Upper lobe of right lung (tissue), 1 donor: ENCODE measurements at regions not wholly inside any gene's neighbourhood (a gene's known extent, or its start where the extent isn't known, plus 50 kb on each side); places are given as distances from the start of the nearest gene placed in this dataset.

Experiments
- ATAC-seq: fragments of 200-7000 bp; cut with Tn5 transposase; one replicate; pipeline ENCODE4 v1.9.1; 2020; ENCODE audit warnings: mild to moderate bottlenecking, moderate library complexity
- DNase-seq: peaks from one replicate; pipeline ENCODE4 v3.0.0-alpha.2; 2020
- H3K27ac ChIP-seq: fragments of 200-600 bp; one replicate; pipeline ENCODE4 v1.8.0; 2022
- H3K27me3 ChIP-seq: fragments of 200-600 bp; one replicate; pipeline ENCODE4 v1.8.0; 2022; ENCODE audit warnings: mild to moderate bottlenecking
- H3K36me3 ChIP-seq: fragments of 200-600 bp; one replicate; pipeline ENCODE4 v1.8.0; 2022
- H3K4me1 ChIP-seq: fragments of 200-600 bp; one replicate; pipeline ENCODE4 v1.8.0; 2022
- H3K4me3 ChIP-seq: fragments of 200-600 bp; one replicate; pipeline ENCODE4 v1.8.0; 2022; ENCODE audit warnings: mild to moderate bottlenecking
- H3K9me3 ChIP-seq: fragments of 200-600 bp; one replicate; pipeline ENCODE4 v1.8.0; 2022
- intact Hi-C: fragments of 100-400 bp; cut with DNase I; formaldehyde crosslinking; loops from one replicate; pipeline ENCODE4 v1.11.0; 2022
- TF ChIP-seq, protein P1 (sequence below): fragments of 200-600 bp; IDR thresholded peaks from one replicate; pipeline ENCODE4 v1.8.0; 2022; ENCODE audit warnings: antibody characterized with exemption
- donor health status: DM: no; HTN: yes; CAD: no; lungs with severe emphysema.

DNA sequence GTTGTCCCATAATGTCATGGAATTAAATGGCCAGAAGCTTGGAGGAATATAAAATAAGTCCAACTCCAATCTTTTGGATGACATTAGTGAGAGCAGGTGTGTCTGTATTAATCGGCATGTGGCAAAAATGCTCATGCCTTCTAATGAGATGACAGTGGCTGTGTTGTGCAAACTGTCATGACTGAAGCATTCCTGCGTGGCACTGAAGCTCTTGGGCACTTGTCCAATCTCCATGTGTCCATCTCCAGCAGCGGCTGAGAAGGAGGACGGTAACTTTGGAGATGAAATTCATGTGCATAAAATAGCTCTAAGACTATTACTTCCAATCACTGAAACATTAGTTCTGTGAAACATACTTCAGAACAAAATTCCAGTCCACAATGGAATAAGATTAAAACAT lies 697.5 kb upstream of the GRAMD2B start:
- ATAC-seq, result no peak

DNA sequence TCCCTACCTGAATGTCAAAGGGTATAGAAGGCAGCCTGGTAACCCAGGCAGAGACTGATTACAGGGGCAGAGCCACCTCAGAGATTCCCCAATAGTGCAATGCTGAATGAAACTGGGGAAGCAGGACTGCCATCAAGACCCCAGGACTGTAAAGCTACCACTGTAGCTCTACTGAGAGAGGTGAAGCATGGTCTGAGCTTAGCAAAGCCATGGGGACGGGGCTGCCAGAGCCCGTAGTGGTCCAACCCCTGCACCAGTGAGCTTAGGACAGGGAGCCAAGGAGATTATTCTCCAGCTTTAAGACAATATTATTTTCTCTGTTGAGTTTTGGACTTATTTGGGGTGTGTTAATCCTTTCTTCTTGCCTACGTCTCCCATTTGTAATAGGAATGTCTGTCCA lies 679.3 kb upstream of the GRAMD2B start:
- no peak for DNase-seq
- H3K4me3 ChIP-seq, result no peak overlapping the region
- ATAC-seq, result no peak
- intact Hi-C loops, result no loop called here
- H3K9me3 ChIP-seq, result peaks cover 3% of the 10 kb centered on the region
- H3K27me3 ChIP-seq, result no peaks in the 10 kb centered on the region
- H3K4me1 ChIP-seq, result no peaks in the 10 kb centered on the region
- no peak overlapping the region for H3K27ac ChIP-seq
- TF ChIP-seq, protein P1, sequence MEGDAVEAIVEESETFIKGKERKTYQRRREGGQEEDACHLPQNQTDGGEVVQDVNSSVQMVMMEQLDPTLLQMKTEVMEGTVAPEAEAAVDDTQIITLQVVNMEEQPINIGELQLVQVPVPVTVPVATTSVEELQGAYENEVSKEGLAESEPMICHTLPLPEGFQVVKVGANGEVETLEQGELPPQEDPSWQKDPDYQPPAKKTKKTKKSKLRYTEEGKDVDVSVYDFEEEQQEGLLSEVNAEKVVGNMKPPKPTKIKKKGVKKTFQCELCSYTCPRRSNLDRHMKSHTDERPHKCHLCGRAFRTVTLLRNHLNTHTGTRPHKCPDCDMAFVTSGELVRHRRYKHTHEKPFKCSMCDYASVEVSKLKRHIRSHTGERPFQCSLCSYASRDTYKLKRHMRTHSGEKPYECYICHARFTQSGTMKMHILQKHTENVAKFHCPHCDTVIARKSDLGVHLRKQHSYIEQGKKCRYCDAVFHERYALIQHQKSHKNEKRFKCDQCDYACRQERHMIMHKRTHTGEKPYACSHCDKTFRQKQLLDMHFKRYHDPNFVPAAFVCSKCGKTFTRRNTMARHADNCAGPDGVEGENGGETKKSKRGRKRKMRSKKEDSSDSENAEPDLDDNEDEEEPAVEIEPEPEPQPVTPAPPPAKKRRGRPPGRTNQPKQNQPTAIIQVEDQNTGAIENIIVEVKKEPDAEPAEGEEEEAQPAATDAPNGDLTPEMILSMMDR, result no peak
- H3K36me3 ChIP-seq, result no peaks in the 10 kb centered on the region

More for the DNA sequence above, 697.5 kb upstream of the GRAMD2B start:
- H3K4me3 ChIP-seq, result no peak overlapping the region
- DNase-seq, result no peak
- H3K9me3 ChIP-seq, result peaks cover 4% of the 10 kb centered on the region
- TF ChIP-seq, protein P1, result no peak
- no peaks in the 10 kb centered on the region for H3K4me1 ChIP-seq
- no peak overlapping the region for H3K27ac ChIP-seq
- no peaks in the 10 kb centered on the region for H3K27me3 ChIP-seq
- intact Hi-C loops, result no loop called here
- H3K36me3 ChIP-seq, result no peaks in the 10 kb centered on the region

DNA sequence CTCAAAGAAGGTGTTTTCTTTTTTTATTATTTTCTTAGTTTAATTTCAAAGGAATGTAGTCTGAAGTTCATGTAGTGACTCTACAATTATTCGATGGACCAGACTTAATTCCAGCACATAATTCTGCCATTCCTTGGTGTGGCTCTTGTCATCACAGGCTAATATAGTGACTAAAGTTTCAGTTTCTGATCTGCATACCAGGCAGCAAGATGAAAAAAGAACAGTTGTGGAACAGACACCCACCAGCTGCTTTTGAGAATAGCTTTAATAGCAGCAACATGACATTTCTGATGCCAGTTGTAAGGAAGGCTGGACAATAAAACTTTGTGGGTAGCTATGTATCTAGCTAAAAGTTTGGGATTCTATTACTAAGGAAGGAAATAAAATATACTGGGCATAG lies 676.3 kb upstream of the GRAMD2B start:
- intact Hi-C loops, result no loop called here
- DNase-seq, result no peak
- H3K4me1 ChIP-seq, result no peaks in the 10 kb centered on the region

GRCh38 chr5:125750147-125750860 lies 672.9 kb upstream of the GRAMD2B start:
- DNase-seq, result no peak
- TF ChIP-seq, protein P1, result no peak
- H3K27me3 ChIP-seq, result no peaks in the 10 kb centered on the region
- no peaks in the 10 kb centered on the region for H3K4me1 ChIP-seq
- H3K4me3 ChIP-seq, result no peak overlapping the region
- intact Hi-C loops, result no loop called here
- no peak for ATAC-seq
- H3K27ac ChIP-seq, result no peak overlapping the region
- H3K36me3 ChIP-seq, result no peaks in the 10 kb centered on the region
- H3K9me3 ChIP-seq, result no peaks in the 10 kb centered on the region

More for the DNA sequence above, 676.3 kb upstream of the GRAMD2B start:
- Histone ChIP-seq H3K27me3 (no peaks in the 10 kb centered on the region), H3K36me3 (no peaks in the 10 kb centered on the region), H3K4me3 (no peak overlapping the region), H3K27ac (no peak overlapping the region), H3K9me3 (no peaks in the 10 kb centered on the region)
- TF ChIP-seq, protein P1, result no peak
- no peak for ATAC-seq

DNA sequence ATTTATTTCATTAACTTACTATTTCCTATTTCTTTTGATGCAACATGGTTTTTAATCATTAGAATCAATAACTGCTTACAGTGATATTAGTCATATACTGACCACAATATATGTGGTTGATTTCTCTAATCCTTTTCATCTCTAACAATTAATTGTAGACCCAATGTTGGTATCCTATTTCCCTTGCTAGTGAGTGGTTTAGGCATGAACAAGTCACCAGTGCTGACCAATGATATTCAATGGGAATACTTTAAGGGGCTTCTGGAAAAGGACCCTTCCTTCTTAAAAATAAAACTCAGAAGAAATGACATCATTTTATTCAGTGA lies 672.4 kb upstream of the GRAMD2B start:
- no peaks in the 10 kb centered on the region for H3K27me3 ChIP-seq
- H3K9me3 ChIP-seq, result no peaks in the 10 kb centered on the region
- intact Hi-C loops, result no loop called here
- no peak overlapping the region for H3K27ac ChIP-seq
- no peak for DNase-seq
- no peak for ATAC-seq
- TF ChIP-seq, protein P1, result no peak
- no peaks in the 10 kb centered on the region for H3K4me1 ChIP-seq
- H3K36me3 ChIP-seq, result no peaks in the 10 kb centered on the region
- no peak overlapping the region for H3K4me3 ChIP-seq

DNA sequence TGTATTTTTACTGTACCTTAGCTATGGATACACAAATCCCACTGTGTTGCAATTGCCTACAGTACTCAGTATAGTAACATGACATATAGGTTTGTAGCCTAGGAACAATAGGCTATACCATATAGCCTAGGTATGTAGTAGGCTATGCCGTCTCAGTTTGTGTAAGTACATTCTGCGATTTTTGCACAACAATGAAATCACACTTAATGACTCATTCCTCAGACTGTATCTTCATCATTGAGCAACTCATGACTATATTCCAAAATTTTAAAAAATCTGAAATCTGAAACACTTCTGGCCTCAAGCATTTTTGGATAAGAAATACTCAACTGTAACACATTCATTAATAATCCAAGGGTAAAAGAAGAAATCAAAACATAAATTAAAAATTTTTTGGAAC lies 666.8 kb upstream of the GRAMD2B start:
- TF ChIP-seq, protein P1, result no peak
- H3K4me1 ChIP-seq, result no peaks in the 10 kb centered on the region
- intact Hi-C loops, result no loop called here
- H3K36me3 ChIP-seq, result no peaks in the 10 kb centered on the region
- ATAC-seq (no peak), DNase-seq (no peak)
- no peaks in the 10 kb centered on the region for H3K9me3 ChIP-seq
- no peak overlapping the region for H3K27ac ChIP-seq
- no peak overlapping the region for H3K4me3 ChIP-seq
- H3K27me3 ChIP-seq, result no peaks in the 10 kb centered on the region
